GM13977 (cell line): ENCODE measurements at regions not wholly inside any gene's neighbourhood (a gene's known extent, or its start where the extent isn't known, plus 50 kb on each side); places are given as distances from the start of the nearest gene placed in this dataset.
"Not testable (repeated sequence)": the region's sequence is repeated elsewhere in the genome, so short reads cannot be mapped to it uniquely, and the experiment has no call there.

Experiments
- DNase-seq: peaks from one replicate; pipeline ENCODE4 v3.0.0; 2012; ENCODE audit warnings: low spot score
- CTCF ChIP-seq: IDR thresholded peaks from 2 replicates; pipeline ENCODE4 v1.5.1; 2012; ENCODE audit warnings: mild to moderate bottlenecking, control low read depth; ENCODE audit not compliant: insufficient read depth; ENCODE audit errors: extremely low read depth, missing control alignments
- in situ Hi-C: fragments of 300-500 bp; cut with MboI; formaldehyde crosslinking; loops from one replicate; pipeline ENCODE4 v1.12.0; 2022; ENCODE audit warnings: low sequenced_read_pairs, low pct_unique_long_range_greater_than_20kb, mixed read lengths, inconsistent platforms; ENCODE audit not compliant: unreplicated experiment

- DNase-seq: no peak
- in situ Hi-C loops: no loop called here
- no peak for TF ChIP-seq CTCF
Measured at GRCh38 chr10:63689768-63690167, 168.6 kb downstream of the REEP3 start.

- TF ChIP-seq CTCF: no peak
- DNase-seq: no peak
- in situ Hi-C loops: no loop called here
Measured at GRCh38 chr10:63692220-63692896, 171.2 kb downstream of the REEP3 start.

GRCh38 chr10:63693021-63693420 lies 171.8 kb downstream of the REEP3 start:
- not testable (repeated sequence) for DNase-seq

GRCh38 chr10:63696205-63696604 lies 175.0 kb downstream of the REEP3 start:
- TF ChIP-seq CTCF: no peak
- no peak for DNase-seq
- in situ Hi-C loops: no loop called here

More at GRCh38 chr10:63693021-63693420, 171.8 kb downstream of the REEP3 start:
- in situ Hi-C loops: not testable (repeated sequence)

GRCh38 chr10:63697956-63698786 lies 177.0 kb downstream of the REEP3 start:
- no peak for TF ChIP-seq CTCF
- no peak for DNase-seq
- in situ Hi-C loops: no loop called here

- no peak for TF ChIP-seq CTCF
- no peak for DNase-seq
- in situ Hi-C loops: no loop called here
Measured at GRCh38 chr10:63698787-63699150, 177.6 kb downstream of the REEP3 start.
